ENCODE measurements at regions not wholly inside any gene's neighbourhood (a gene's known extent, or its start where the extent isn't known, plus 50 kb on each side); places are given as distances from the start of the nearest gene placed in this dataset.

- TF ChIP-seq, protein P1, sequence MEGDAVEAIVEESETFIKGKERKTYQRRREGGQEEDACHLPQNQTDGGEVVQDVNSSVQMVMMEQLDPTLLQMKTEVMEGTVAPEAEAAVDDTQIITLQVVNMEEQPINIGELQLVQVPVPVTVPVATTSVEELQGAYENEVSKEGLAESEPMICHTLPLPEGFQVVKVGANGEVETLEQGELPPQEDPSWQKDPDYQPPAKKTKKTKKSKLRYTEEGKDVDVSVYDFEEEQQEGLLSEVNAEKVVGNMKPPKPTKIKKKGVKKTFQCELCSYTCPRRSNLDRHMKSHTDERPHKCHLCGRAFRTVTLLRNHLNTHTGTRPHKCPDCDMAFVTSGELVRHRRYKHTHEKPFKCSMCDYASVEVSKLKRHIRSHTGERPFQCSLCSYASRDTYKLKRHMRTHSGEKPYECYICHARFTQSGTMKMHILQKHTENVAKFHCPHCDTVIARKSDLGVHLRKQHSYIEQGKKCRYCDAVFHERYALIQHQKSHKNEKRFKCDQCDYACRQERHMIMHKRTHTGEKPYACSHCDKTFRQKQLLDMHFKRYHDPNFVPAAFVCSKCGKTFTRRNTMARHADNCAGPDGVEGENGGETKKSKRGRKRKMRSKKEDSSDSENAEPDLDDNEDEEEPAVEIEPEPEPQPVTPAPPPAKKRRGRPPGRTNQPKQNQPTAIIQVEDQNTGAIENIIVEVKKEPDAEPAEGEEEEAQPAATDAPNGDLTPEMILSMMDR (IDR thresholded peaks at IDR 0.05; ENCODE audit: unreplicated experiment in 3 of 3), result no peak
- Mint-ChIP-seq H3K9me3 (no peaks in the 10 kb centered on the region), H3K36me3 (ENCODE audit: low read depth) (no peaks in the 10 kb centered on the region), H3K27ac (no peak overlapping the region), H3K27me3 (ENCODE audit: low read depth) (no peaks in the 10 kb centered on the region), H3K4me1 (no peaks in the 10 kb centered on the region), H3K4me3 (no peak overlapping the region)
Observed at GRCh38 chr3:1828519-1828918, 270.1 kb upstream of the CNTN4 start.

DNA sequence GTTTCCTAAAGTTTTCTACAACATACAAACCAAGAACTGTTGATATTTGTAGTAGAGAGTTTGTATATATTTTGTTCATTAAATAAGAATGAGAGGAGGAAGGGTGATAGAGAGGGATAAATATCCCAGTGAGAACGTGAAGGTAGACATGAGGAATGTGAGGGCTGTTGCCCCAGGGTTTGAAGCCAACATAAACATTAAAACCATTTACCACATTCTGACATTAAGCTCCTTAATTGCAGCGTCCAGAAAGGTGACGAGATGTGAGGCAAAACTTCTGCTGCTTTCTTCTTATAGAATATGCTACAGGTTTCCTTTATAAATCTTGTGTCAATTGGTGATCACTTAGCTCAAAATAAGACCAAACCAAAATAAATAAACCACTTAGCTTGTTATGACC is 267.8 kb upstream of the CNTN4 start:
- H3K4me3 Mint-ChIP-seq, result no peak overlapping the region
- TF ChIP-seq, protein P1 (IDR thresholded peaks at IDR 0.05; ENCODE audit: unreplicated experiment in 3 of 3), result no peak

DNA sequence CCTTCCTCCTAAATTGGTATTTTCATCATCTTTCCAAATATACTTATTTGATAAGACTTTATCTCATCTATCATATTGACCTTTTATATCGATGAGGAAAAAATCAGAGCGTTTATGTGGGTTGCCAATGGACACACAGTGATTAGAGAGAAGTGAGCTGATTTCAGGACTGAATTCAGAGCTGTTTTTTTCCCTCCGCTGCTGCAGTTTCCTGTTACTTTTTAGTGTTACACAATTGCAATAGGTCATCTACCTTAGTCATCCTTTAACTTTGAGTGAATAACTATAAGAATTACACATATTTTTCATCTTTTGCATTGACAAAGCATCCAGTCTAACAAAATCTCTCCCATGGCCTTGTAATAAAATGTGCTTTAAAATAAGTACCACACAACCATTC is 266.3 kb upstream of the CNTN4 start:
- Mint-ChIP-seq H3K4me1 (no peaks in the 10 kb centered on the region), H3K36me3 (ENCODE audit: low read depth) (no peaks in the 10 kb centered on the region), H3K27ac (no peak overlapping the region), H3K27me3 (ENCODE audit: low read depth) (no peaks in the 10 kb centered on the region), H3K9me3 (no peaks in the 10 kb centered on the region), H3K4me3 (no peak overlapping the region)
- TF ChIP-seq, protein P1 (IDR thresholded peaks at IDR 0.05; ENCODE audit: unreplicated experiment in 3 of 3), result no peak

More for the DNA sequence above, 267.8 kb upstream of the CNTN4 start:
- Mint-ChIP-seq H3K27me3 (ENCODE audit: low read depth) (no peaks in the 10 kb centered on the region), H3K27ac (no peak overlapping the region), H3K9me3 (no peaks in the 10 kb centered on the region), H3K4me1 (no peaks in the 10 kb centered on the region), H3K36me3 (ENCODE audit: low read depth) (no peaks in the 10 kb centered on the region)

DNA sequence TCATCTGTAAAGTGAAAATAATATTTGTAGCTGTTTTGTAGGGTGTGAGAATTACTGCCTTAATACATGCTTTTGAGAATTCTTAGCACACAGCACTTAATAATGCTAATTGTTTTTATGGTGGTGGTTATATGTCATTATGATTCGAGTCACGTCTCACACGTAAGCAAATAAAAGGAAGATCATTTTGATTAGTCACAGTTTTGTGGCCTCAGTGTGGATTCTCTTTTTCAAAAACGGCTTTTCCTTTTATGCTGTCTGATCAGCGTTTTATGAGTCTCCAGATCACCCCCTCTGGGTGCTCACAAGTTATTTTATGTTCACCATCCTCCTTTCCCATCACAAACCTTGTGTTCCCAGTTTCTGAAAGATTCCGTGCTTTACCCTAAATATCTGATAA is 255.6 kb upstream of the CNTN4 start:
- no peak overlapping the region for H3K4me3 Mint-ChIP-seq
- TF ChIP-seq, protein P1 (IDR thresholded peaks at IDR 0.05; ENCODE audit: unreplicated experiment in 3 of 3), result no peak
- H3K27ac Mint-ChIP-seq, result no peak overlapping the region
- peaks cover 13% of the 10 kb centered on the region for H3K4me1 Mint-ChIP-seq
- H3K36me3 Mint-ChIP-seq (ENCODE audit: low read depth), result no peaks in the 10 kb centered on the region
- no peaks in the 10 kb centered on the region for H3K27me3 Mint-ChIP-seq (ENCODE audit: low read depth)
- no peaks in the 10 kb centered on the region for H3K9me3 Mint-ChIP-seq

GRCh38 chr3:1847571-1847970 is 251.1 kb upstream of the CNTN4 start:
- TF ChIP-seq, protein P1 (IDR thresholded peaks at IDR 0.05; ENCODE audit: unreplicated experiment in 3 of 3), result no peak
- Mint-ChIP-seq H3K9me3 (no peaks in the 10 kb centered on the region), H3K27me3 (ENCODE audit: low read depth) (no peaks in the 10 kb centered on the region), H3K4me3 (no peak overlapping the region), H3K36me3 (ENCODE audit: low read depth) (no peaks in the 10 kb centered on the region), H3K27ac (no peak overlapping the region), H3K4me1 (peaks cover 10% of the 10 kb centered on the region)

DNA sequence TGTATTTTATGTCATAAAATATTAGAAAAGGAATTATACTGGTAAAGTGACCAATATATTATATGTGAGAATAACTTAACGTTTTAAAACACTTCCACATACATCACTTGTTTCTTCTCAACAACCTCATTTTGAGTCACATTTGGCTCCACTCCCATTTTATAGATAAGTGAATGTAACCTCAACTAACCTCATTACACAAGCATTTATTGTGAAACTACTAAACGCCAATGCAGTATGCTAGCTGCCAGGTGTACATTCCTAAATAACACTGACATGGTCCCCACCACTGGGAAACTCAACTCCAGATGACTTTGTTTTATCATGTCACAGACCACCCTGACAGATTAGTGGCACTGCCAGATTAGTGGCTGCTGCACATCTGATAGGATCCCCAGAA is 249.7 kb upstream of the CNTN4 start:
- TF ChIP-seq, protein P1 (IDR thresholded peaks at IDR 0.05; ENCODE audit: unreplicated experiment in 3 of 3), result no peak
- no peak overlapping the region for H3K27ac Mint-ChIP-seq
- H3K4me1 Mint-ChIP-seq, result peaks cover 10% of the 10 kb centered on the region
- H3K36me3 Mint-ChIP-seq (ENCODE audit: low read depth), result no peaks in the 10 kb centered on the region
- H3K27me3 Mint-ChIP-seq (ENCODE audit: low read depth), result no peaks in the 10 kb centered on the region
- H3K4me3 Mint-ChIP-seq, result no peak overlapping the region
- no peaks in the 10 kb centered on the region for H3K9me3 Mint-ChIP-seq

Measured in nephron (organoid).